ENCODE measurements at regions not wholly inside any gene's neighbourhood (a gene's known extent, or its start where the extent isn't known, plus 50 kb on each side); places are given as distances from the start of the nearest gene placed in this dataset.

DNA sequence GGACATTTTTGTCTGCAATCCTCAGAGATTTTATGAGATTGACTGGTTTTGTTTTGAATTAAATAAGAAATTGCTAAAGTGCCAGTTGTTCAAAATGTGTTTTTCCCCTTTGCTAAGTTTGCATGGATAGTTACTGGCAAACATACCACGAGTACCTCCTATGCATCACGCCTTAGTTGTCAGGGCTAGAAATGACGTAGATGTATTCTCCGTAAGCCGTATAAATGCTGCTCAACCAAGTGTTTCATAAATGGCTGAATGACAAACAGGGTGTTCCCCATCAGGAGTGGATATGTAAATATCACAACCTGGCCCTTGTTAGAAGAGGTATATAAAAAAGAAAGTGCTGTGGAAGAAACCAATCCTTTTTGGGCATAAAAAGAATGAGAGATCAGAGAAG, 341.1 kb upstream of the ZFP64 start:
- TF ChIP-seq POLR2AphosphoS5 (IDR thresholded peaks at IDR 0.05; ENCODE audit: low read depth, low read length) (no peak), POLR2A (IDR thresholded peaks at IDR 0.05; ENCODE audit: low read depth, low read length) (no peak), TAF1 (IDR thresholded peaks at IDR 0.05; ENCODE audit: low read depth, low read length) (no peak), SPI1 (IDR thresholded peaks at IDR 0.05; ENCODE audit: low read depth, low read length) (no peak), POU2F2 (IDR thresholded peaks at IDR 0.05; ENCODE audit: low read depth, low read length) (no peak)
